Subcutaneous abdominal adipose tissue (tissue), 5 donors: ENCODE measurements at regions not wholly inside any gene's neighbourhood (a gene's known extent, or its start where the extent isn't known, plus 50 kb on each side); places are given as distances from the start of the nearest gene placed in this dataset.
"Not testable (repeated sequence)": the region's sequence is repeated elsewhere in the genome, so short reads cannot be mapped to it uniquely, and the experiment has no call there.

Source experiments
- H3K27ac ChIP-seq: one replicate; pipeline ENCODE4 v1.7.0; 2013; ENCODE audit warnings: low read depth, mild to moderate bottlenecking, inconsistent platforms, low read length, moderate library complexity
- H3K27me3 ChIP-seq, 5 donors: one replicate each; pipeline ENCODE4 v1.7.0; 2013; ENCODE audit warnings: low read length in 5 of 5, inconsistent platforms in 1 of 5; ENCODE audit not compliant: control insufficient read depth in 5 of 5, insufficient read depth in 4 of 5
- H3K36me3 ChIP-seq, 5 donors: one replicate each; pipeline ENCODE4 v1.7.0; 2013; ENCODE audit warnings: low read length in 5 of 5; ENCODE audit not compliant: control insufficient read depth in 5 of 5, insufficient read depth in 5 of 5
- H3K4me1 ChIP-seq, 5 donors: one replicate each; pipeline ENCODE4 v1.7.0; 2013; ENCODE audit warnings: low read length in 5 of 5, mild to moderate bottlenecking in 3 of 5, moderate library complexity in 1 of 5; ENCODE audit not compliant: control insufficient read depth in 5 of 5, insufficient read depth in 5 of 5
- H3K4me3 ChIP-seq, 5 donors: one replicate each; pipeline ENCODE4 v1.7.0; 2013; ENCODE audit warnings: low read length in 5 of 5, low read depth in 1 of 5
- H3K9ac ChIP-seq, 5 donors: one replicate each; pipeline ENCODE4 v1.7.0; 2013; ENCODE audit warnings: low read length in 5 of 5, mild to moderate bottlenecking in 4 of 5, moderate library complexity in 3 of 5
- H3K9me3 ChIP-seq, 5 donors: one replicate each; pipeline ENCODE4 v1.7.0; 2013; ENCODE audit warnings: low read length in 5 of 5; ENCODE audit not compliant: control insufficient read depth in 5 of 5
- donor health status: healthy.
- donor health status: healthy.
- donor health status: healthy.
- donor health status: healthy.
- donor health status: healthy.

DNA sequence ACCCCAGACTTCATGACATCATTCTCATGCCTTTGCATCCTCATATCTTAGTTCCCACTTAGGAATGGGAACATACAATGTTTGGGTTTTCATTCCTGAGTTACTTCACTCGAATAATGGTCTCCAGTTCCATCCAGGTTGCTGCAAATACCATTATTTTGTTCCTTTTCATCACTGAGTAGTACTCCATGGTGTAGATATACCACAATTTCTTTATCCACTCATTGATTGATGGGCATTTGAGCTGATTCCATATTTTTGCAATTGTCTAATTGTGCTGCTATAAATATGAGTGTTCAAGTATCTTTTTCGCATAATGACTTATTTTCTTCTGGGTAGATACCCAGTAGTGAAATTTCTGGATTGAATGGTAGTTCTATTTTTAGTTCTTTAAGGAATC lies 1026.8 kb downstream of the STPG2 start:
- H3K4me3 ChIP-seq, result no peak overlapping the region
- H3K9ac ChIP-seq, result no peak overlapping the region
- no peaks in the 10 kb centered on the region for H3K4me1 ChIP-seq
- H3K36me3 ChIP-seq, result no peaks in the 10 kb centered on the region
- no peaks in the 10 kb centered on the region for H3K27me3 ChIP-seq
- H3K27ac ChIP-seq, result no peak overlapping the region
- H3K9me3 ChIP-seq, result peaks cover 0 to 3% (median 0%) of the 10 kb centered on the region in 5 donors

DNA sequence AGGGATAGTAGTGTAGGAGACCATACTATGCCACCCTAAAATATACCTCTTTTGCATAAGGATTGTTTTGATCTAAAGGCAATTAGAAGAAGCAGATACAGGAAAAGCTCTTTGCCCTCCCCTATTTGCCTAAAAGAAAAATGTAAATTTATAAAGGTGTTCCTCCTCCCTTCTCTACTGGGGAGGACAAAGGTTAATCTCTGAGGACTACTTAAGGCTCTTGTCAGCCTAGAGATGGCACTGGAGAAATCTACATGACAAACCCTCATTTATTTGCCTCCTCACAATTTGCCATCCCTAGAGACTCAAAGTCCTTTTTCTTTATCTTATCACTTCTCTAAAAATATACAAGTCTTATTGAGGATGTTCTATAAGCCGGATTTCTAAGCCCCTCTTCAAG lies 1021.8 kb downstream of the STPG2 start:
- Histone ChIP-seq H3K9ac (no peak overlapping the region), H3K4me1 (no peaks in the 10 kb centered on the region), H3K9me3 (peaks cover 0 to 8% (median 5%) of the 10 kb centered on the region in 5 donors), H3K27ac (no peak overlapping the region), H3K36me3 (no peaks in the 10 kb centered on the region), H3K27me3 (no peaks in the 10 kb centered on the region), H3K4me3 (no peak overlapping the region)

GRCh38 chr4:97123573-97123972 lies 1019.7 kb downstream of the STPG2 start:
- Histone ChIP-seq H3K4me1 (no peaks in the 10 kb centered on the region), H3K4me3 (no peak overlapping the region), H3K36me3 (no peaks in the 10 kb centered on the region), H3K27ac (no peak overlapping the region), H3K27me3 (no peaks in the 10 kb centered on the region), H3K9ac (no peak overlapping the region), H3K9me3 (peaks cover 0 to 14% (median 5%) of the 10 kb centered on the region in 5 donors)

DNA sequence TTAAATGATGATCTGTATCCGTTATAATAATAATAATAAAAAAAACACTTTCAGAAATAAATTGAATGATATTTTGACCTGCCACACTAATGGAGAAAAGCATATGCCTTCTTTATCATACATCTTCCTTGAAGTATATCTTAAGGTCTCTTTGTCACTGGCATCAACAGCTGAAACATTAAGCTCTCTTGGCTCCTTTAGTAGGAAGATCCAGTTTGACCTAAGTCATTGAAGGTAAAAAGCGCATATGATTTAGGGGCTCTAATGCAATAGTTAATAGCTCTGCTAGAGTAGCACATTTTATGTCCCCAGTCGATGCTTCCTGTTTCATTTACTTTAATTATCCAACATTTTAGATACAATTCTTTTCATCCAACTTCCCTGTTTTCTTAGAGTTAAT lies 1010.8 kb downstream of the STPG2 start:
- Histone ChIP-seq H3K36me3 (no peaks in the 10 kb centered on the region), H3K9ac (no peak overlapping the region), H3K9me3 (peaks cover 0 to 9% (median 0%) of the 10 kb centered on the region in 5 donors), H3K4me3 (no peak overlapping the region), H3K27ac (no peak overlapping the region), H3K4me1 (no peaks in the 10 kb centered on the region), H3K27me3 (no peaks in the 10 kb centered on the region)

DNA sequence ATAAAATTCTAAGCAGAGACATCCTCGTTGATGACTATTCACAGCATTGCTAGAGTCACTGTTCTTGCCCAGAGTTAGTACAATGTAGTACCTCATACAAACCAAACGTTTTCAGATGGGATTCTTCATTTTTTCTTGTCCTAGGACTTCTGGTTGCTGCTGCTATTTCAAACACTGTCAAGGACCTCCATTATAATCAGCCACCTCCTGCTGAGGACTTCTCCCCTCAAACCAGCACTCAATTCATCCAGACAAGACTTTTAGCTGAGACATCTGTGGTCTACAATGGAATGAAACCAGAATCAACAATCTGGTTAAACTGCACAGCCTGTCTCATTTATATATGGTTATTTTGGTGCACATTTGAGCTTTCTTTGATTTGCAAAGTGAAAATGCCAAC lies 1008.8 kb downstream of the STPG2 start:
- H3K4me3 ChIP-seq, result no peak overlapping the region
- H3K4me1 ChIP-seq, result no peaks in the 10 kb centered on the region
- H3K9me3 ChIP-seq, result peaks cover 0 to 2% (median 0%) of the 10 kb centered on the region in 5 donors
- H3K27me3 ChIP-seq, result no peaks in the 10 kb centered on the region
- H3K9ac ChIP-seq, result no peak overlapping the region
- H3K27ac ChIP-seq, result no peak overlapping the region
- H3K36me3 ChIP-seq, result no peaks in the 10 kb centered on the region

GRCh38 chr4:97139791-97140190 lies 1003.5 kb downstream of the STPG2 start:
- Histone ChIP-seq H3K4me3 (no peak overlapping the region), H3K4me1 (no peaks in the 10 kb centered on the region), H3K27me3 (no peaks in the 10 kb centered on the region), H3K9me3 (no peaks in the 10 kb centered on the region), H3K9ac (no peak overlapping the region), H3K36me3 (no peaks in the 10 kb centered on the region), H3K27ac (no peak overlapping the region)

- no peaks in the 10 kb centered on the region for H3K27me3 ChIP-seq
- no peak overlapping the region for H3K4me3 ChIP-seq
- no peaks in the 10 kb centered on the region for H3K9me3 ChIP-seq
- no peak overlapping the region for H3K9ac ChIP-seq
- no peaks in the 10 kb centered on the region for H3K4me1 ChIP-seq
- no peaks in the 10 kb centered on the region for H3K36me3 ChIP-seq
- no peak overlapping the region for H3K27ac ChIP-seq
Observed at GRCh38 chr4:97140545-97140944, 1002.7 kb downstream of the STPG2 start.

DNA sequence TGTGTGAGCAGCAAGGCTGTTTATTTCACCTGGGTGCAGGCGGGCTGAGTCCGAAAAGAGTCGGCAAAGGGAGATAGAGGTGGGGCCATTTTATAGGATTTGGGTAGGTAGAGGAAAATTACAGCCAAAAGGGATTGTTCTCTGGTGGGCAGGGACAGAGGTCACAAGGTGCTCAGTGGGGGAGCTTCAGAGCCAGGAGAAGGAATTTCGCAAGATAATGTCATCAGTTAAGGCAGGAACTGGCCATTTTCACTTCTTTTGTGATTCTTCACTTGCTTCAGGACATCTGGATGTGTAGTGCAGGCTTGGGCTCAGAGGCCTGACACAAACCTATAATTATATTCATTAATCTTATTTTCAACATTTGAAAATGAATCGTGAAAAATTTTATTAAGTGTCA lies 1001.9 kb downstream of the STPG2 start:
- not testable (repeated sequence) for H3K9me3 ChIP-seq, H3K4me3 ChIP-seq, H3K9ac ChIP-seq, H3K36me3 ChIP-seq, H3K4me1 ChIP-seq, H3K27ac ChIP-seq, H3K27me3 ChIP-seq

- Histone ChIP-seq H3K36me3 (no peaks in the 10 kb centered on the region), H3K4me3 (no peak overlapping the region)
Observed at GRCh38 chr4:97142410-97142809, 1000.9 kb downstream of the STPG2 start.

GRCh38 chr4:97142893-97143292 lies 1000.4 kb downstream of the STPG2 start:
- Histone ChIP-seq H3K9me3 (no peaks in the 10 kb centered on the region), H3K4me3 (no peak overlapping the region), H3K9ac (no peak overlapping the region), H3K4me1 (no peaks in the 10 kb centered on the region), H3K27ac (no peak overlapping the region), H3K36me3 (no peaks in the 10 kb centered on the region), H3K27me3 (no peaks in the 10 kb centered on the region)

More at GRCh38 chr4:97142410-97142809, 1000.9 kb downstream of the STPG2 start:
- Histone ChIP-seq H3K9ac (no peak overlapping the region), H3K27me3 (no peaks in the 10 kb centered on the region), H3K4me1 (no peaks in the 10 kb centered on the region), H3K9me3 (no peaks in the 10 kb centered on the region), H3K27ac (no peak overlapping the region)

DNA sequence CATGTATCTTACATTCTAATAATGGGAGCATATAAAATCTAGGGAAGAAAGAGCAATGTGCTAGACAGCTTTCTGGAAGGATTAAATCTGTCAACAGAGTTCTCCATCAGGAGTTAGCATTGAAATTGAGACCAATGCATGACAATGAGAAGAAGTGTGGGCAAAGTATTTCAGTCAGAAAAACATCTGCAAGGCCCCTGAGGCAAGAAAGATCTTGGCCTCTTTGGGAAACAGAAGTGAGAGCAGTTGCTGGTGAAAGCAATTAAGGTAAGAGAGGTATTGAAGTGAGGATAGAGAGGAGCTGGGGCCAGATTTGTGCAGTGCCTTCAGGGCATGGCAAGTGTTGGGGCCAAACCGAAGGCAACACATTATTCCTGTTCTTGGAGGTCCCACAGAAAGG lies 999.1 kb downstream of the STPG2 start:
- H3K4me3 ChIP-seq, result no peak overlapping the region
- H3K27me3 ChIP-seq, result no peaks in the 10 kb centered on the region
- H3K4me1 ChIP-seq, result no peaks in the 10 kb centered on the region
- no peak overlapping the region for H3K9ac ChIP-seq
- no peaks in the 10 kb centered on the region for H3K9me3 ChIP-seq
- H3K36me3 ChIP-seq, result no peaks in the 10 kb centered on the region
- H3K27ac ChIP-seq, result no peak overlapping the region
